T-helper 2 cell treated with Interferon-gamma antibody and Interleukin-4, amounts not matched to agents 100 ng/mL and 5 ng/mL, for 36 hours (primary cell): ENCODE measurements at regions not wholly inside any gene's neighbourhood (a gene's known extent, or its start where the extent isn't known, plus 50 kb on each side); places are given as distances from the start of the nearest gene placed in this dataset.
"Not testable (repeated sequence)": the region's sequence is repeated elsewhere in the genome, so short reads cannot be mapped to it uniquely, and the experiment has no call there.

Source experiments
- intact Hi-C: fragments of 100-400 bp; cut with micrococcal nuclease; formaldehyde crosslinking; loops from one replicate; pipeline ENCODE4 v1.15.1; 2023

- intact Hi-C loops: no loop called here
These were observed 1218.9 kb upstream of the TMEM132C start for GRCh38 chr12:127048057-127048456.

- intact Hi-C loops: not testable (repeated sequence)
These were observed 1218.4 kb upstream of the TMEM132C start for GRCh38 chr12:127048525-127048924.

GRCh38 chr12:127051139-127051538 is 1215.8 kb upstream of the TMEM132C start:
- intact Hi-C loops: no loop called here

GRCh38 chr12:127052511-127053232 is 1214.3 kb upstream of the TMEM132C start:
- intact Hi-C loops: no loop called here

- intact Hi-C loops: no loop called here
These were observed 1212.4 kb upstream of the TMEM132C start for GRCh38 chr12:127054531-127054930.

- intact Hi-C loops: no loop called here
These were observed 1206.6 kb upstream of the TMEM132C start for GRCh38 chr12:127060310-127060847.

- intact Hi-C loops: no loop called here
These were observed 1206.0 kb upstream of the TMEM132C start for GRCh38 chr12:127060933-127061332.

GRCh38 chr12:127063339-127064072 is 1203.5 kb upstream of the TMEM132C start:
- intact Hi-C loops: no loop called here

GRCh38 chr12:127064207-127064606 is 1202.8 kb upstream of the TMEM132C start:
- intact Hi-C loops: no loop called here

GRCh38 chr12:127065595-127065994 is 1201.4 kb upstream of the TMEM132C start:
- intact Hi-C loops: no loop called here

GRCh38 chr12:127070515-127071157 is 1196.3 kb upstream of the TMEM132C start:
- intact Hi-C loops: no loop called here

- intact Hi-C loops: no loop called here
These were observed 1192.8 kb upstream of the TMEM132C start for GRCh38 chr12:127074161-127074560.

- intact Hi-C loops: no loop called here
These were observed 1191.0 kb upstream of the TMEM132C start for GRCh38 chr12:127075981-127076380.

- intact Hi-C loops: no loop called here
These were observed 1189.5 kb upstream of the TMEM132C start for GRCh38 chr12:127077262-127078045.

GRCh38 chr12:127078577-127079350 is 1188.2 kb upstream of the TMEM132C start:
- intact Hi-C loops: no loop called here

- intact Hi-C loops: loop anchor here (5.0 to 10.0 kb wide), 2 partner anchors 88 to 475 kb away; no protein-coding TSS in a partner anchor
These were observed 1187.3 kb upstream of the TMEM132C start for GRCh38 chr12:127079636-127080035.

- intact Hi-C loops: loop anchor here (5.0 to 10.0 kb wide), 2 partner anchors 86 to 474 kb away; no protein-coding TSS in a partner anchor
These were observed 1185.9 kb upstream of the TMEM132C start for GRCh38 chr12:127081058-127081457.

- intact Hi-C loops: loop anchor here (5.0 to 10.0 kb wide), 2 partner anchors 84 to 472 kb away; no protein-coding TSS in a partner anchor
These were observed 1183.7 kb upstream of the TMEM132C start for GRCh38 chr12:127083008-127083949.

GRCh38 chr12:127101076-127101475 is 1165.9 kb upstream of the TMEM132C start:
- intact Hi-C loops: no loop called here
